Mucosa of descending colon (tissue), 3 donors: ENCODE measurements at regions not wholly inside any gene's neighbourhood (a gene's known extent, or its start where the extent isn't known, plus 50 kb on each side); places are given as distances from the start of the nearest gene placed in this dataset.

ENCODE experiments used
- ATAC-seq: fragments of 200-7000 bp; cut with Tn5 transposase; one replicate; pipeline ENCODE4 v1.9.1; 2020; ENCODE audit warnings: mild to moderate bottlenecking, moderate library complexity
- DNase-seq, 3 donors: peaks; one replicate each; pipeline ENCODE4 v3.0.0-alpha.2; 2020
- H3K36me3 ChIP-seq: fragments of 200-600 bp; one replicate; pipeline ENCODE4 v1.8.0; 2021; ENCODE audit warnings: low read depth, mild to moderate bottlenecking
- H3K4me1 ChIP-seq: fragments of 200-600 bp; one replicate; pipeline ENCODE4 v1.8.0; 2021; ENCODE audit warnings: low read depth, mild to moderate bottlenecking
- H3K4me3 ChIP-seq: fragments of 200-600 bp; one replicate; pipeline ENCODE4 v1.8.0; 2021; ENCODE audit warnings: mild to moderate bottlenecking
- H3K9me3 ChIP-seq: fragments of 200-600 bp; one replicate; pipeline ENCODE4 v1.8.0; 2021; ENCODE audit warnings: mild to moderate bottlenecking
- CTCF ChIP-seq: fragments of 200-600 bp; IDR thresholded peaks from one replicate; pipeline ENCODE4 v1.8.0; 2022; ENCODE audit warnings: antibody characterized with exemption, mild to moderate bottlenecking
- intact Hi-C, 2 donors: fragments of 100-400 bp; cut with DNase I in 1 of 2; cut with micrococcal nuclease in 1 of 2; formaldehyde crosslinking; loops; one replicate each; pipeline versions ENCODE4 v1.11.0 to v1.11.1; 2022; cut with DNase I, micrococcal nuclease
- donor health status: DM: no; HTN: no; CAD: no; lungs with moderate emphysema.
- donor health status: DM: no; HTN: no; CAD: no.
- donor health status: DM: no; HTN: yes; CAD: no.

- intact Hi-C loops, result no loop called here
- Histone ChIP-seq H3K36me3 (no peaks in the 10 kb centered on the region), H3K4me3 (no peak overlapping the region), H3K4me1 (no peaks in the 10 kb centered on the region), H3K9me3 (no peaks in the 10 kb centered on the region)
- TF ChIP-seq CTCF, result no peak
- ATAC-seq (no peak), DNase-seq (no peak)
These were observed 63.7 kb upstream of the RPL34 start for GRCh38 chr4:108556588-108557200.

- no peak for TF ChIP-seq CTCF
- Histone ChIP-seq H3K36me3 (no peaks in the 10 kb centered on the region), H3K4me1 (no peaks in the 10 kb centered on the region), H3K9me3 (no peaks in the 10 kb centered on the region), H3K4me3 (no peak overlapping the region)
- ATAC-seq (no peak), DNase-seq (no peak)
- intact Hi-C loops, result no loop called here
These were observed 64.2 kb upstream of the RPL34 start for GRCh38 chr4:108556166-108556565.

GRCh38 chr4:108555701-108556100 lies 64.7 kb upstream of the RPL34 start:
- no peaks in the 10 kb centered on the region for H3K36me3 ChIP-seq
- no peaks in the 10 kb centered on the region for H3K9me3 ChIP-seq
- no peak for TF ChIP-seq CTCF
- H3K4me1 ChIP-seq, result no peaks in the 10 kb centered on the region
- DNase-seq (no peak), ATAC-seq (no peak)
- intact Hi-C loops, result no loop called here
- no peak overlapping the region for H3K4me3 ChIP-seq

- intact Hi-C loops, result no loop called here
- H3K4me3 ChIP-seq, result no peak overlapping the region
- DNase-seq (no peak), ATAC-seq (no peak)
- TF ChIP-seq CTCF, result no peak
- peaks cover 15% of the 10 kb centered on the region for H3K9me3 ChIP-seq
- no peaks in the 10 kb centered on the region for H3K36me3 ChIP-seq
- H3K4me1 ChIP-seq, result no peaks in the 10 kb centered on the region
These were observed 72.7 kb upstream of the RPL34 start for GRCh38 chr4:108547682-108548081.

- no peak overlapping the region for H3K4me3 ChIP-seq
- intact Hi-C loops, result no loop called here
- peaks cover 15% of the 10 kb centered on the region for H3K9me3 ChIP-seq
- DNase-seq (no peak), ATAC-seq (no peak)
- no peak for TF ChIP-seq CTCF
- no peaks in the 10 kb centered on the region for H3K4me1 ChIP-seq
- no peaks in the 10 kb centered on the region for H3K36me3 ChIP-seq
These were observed 73.6 kb upstream of the RPL34 start for GRCh38 chr4:108546728-108547127.

GRCh38 chr4:108544481-108544880 lies 75.9 kb upstream of the RPL34 start:
- peaks cover 15% of the 10 kb centered on the region for H3K9me3 ChIP-seq
- DNase-seq, result no peak
- no peak for ATAC-seq
- no peaks in the 10 kb centered on the region for H3K4me1 ChIP-seq
- no peaks in the 10 kb centered on the region for H3K36me3 ChIP-seq
- intact Hi-C loops, result no loop called here
- H3K4me3 ChIP-seq, result no peak overlapping the region
- TF ChIP-seq CTCF, result no peak
